ENCODE measurements at regions not wholly inside any gene's neighbourhood (a gene's known extent, or its start where the extent isn't known, plus 50 kb on each side); places are given as distances from the start of the nearest gene placed in this dataset.

DNA sequence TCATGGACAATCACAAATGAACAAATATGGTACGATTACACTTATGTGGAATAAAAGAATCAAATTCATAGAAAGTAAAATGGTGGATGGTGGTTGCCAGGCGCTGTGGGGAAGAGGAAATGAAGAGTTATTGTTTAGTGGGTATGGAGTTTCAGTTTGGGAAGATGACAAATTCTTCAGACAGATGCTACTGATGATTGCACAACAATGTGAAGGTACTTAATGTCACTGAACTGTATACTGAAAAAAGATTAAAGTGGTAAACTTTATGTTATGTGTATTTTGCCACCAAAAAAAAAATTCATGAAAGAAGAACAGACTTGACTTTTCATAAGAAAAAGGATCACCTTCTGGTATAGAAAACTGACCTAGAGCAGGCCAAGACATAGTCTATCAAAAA lies 745.6 kb upstream of the CXADR start:
- Histone ChIP-seq H3K9me3 (no peaks in the 10 kb centered on the region), H3K27ac (no peak overlapping the region), H3K27me3 (no peaks in the 10 kb centered on the region), H3K36me3 (no peaks in the 10 kb centered on the region), H3K4me3 (no peak overlapping the region), H3K4me1 (no peaks in the 10 kb centered on the region)
- 84% methylated on average over 2 of the region's 2 CpGs for WGBS
- TF ChIP-seq POLR2AphosphoS5 (IDR thresholded peaks at IDR 0.05) (no peak), POLR2A (IDR thresholded peaks at IDR 0.05) (no peak), EP300 (IDR thresholded peaks at IDR 0.05) (no peak)
- TF ChIP-seq, protein P1, sequence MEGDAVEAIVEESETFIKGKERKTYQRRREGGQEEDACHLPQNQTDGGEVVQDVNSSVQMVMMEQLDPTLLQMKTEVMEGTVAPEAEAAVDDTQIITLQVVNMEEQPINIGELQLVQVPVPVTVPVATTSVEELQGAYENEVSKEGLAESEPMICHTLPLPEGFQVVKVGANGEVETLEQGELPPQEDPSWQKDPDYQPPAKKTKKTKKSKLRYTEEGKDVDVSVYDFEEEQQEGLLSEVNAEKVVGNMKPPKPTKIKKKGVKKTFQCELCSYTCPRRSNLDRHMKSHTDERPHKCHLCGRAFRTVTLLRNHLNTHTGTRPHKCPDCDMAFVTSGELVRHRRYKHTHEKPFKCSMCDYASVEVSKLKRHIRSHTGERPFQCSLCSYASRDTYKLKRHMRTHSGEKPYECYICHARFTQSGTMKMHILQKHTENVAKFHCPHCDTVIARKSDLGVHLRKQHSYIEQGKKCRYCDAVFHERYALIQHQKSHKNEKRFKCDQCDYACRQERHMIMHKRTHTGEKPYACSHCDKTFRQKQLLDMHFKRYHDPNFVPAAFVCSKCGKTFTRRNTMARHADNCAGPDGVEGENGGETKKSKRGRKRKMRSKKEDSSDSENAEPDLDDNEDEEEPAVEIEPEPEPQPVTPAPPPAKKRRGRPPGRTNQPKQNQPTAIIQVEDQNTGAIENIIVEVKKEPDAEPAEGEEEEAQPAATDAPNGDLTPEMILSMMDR (IDR thresholded peaks at IDR 0.05) = no peak
- DNase-seq (ENCODE audit: low spot score in 2 of 2) = no peak

GRCh38 chr21:16768096-16768495 lies 744.7 kb upstream of the CXADR start:
- no peak for TF ChIP-seq EP300 (IDR thresholded peaks at IDR 0.05)
- TF ChIP-seq POLR2A (IDR thresholded peaks at IDR 0.05) = no peak
- no peak for TF ChIP-seq POLR2AphosphoS5 (IDR thresholded peaks at IDR 0.05)
- TF ChIP-seq, protein P1 (IDR thresholded peaks at IDR 0.05) = no peak
- Histone ChIP-seq H3K27ac (no peak overlapping the region), H3K36me3 (no peaks in the 10 kb centered on the region), H3K9me3 (no peaks in the 10 kb centered on the region), H3K4me1 (no peaks in the 10 kb centered on the region), H3K27me3 (no peaks in the 10 kb centered on the region), H3K4me3 (no peak overlapping the region)
- no peak for DNase-seq (ENCODE audit: low spot score in 2 of 2)
- WGBS = 85% methylated on average over 3 of the region's 3 CpGs

GRCh38 chr21:16770266-16770665 lies 742.6 kb upstream of the CXADR start:
- no peaks in the 10 kb centered on the region for H3K36me3 ChIP-seq
- H3K27me3 ChIP-seq = no peaks in the 10 kb centered on the region

DNA sequence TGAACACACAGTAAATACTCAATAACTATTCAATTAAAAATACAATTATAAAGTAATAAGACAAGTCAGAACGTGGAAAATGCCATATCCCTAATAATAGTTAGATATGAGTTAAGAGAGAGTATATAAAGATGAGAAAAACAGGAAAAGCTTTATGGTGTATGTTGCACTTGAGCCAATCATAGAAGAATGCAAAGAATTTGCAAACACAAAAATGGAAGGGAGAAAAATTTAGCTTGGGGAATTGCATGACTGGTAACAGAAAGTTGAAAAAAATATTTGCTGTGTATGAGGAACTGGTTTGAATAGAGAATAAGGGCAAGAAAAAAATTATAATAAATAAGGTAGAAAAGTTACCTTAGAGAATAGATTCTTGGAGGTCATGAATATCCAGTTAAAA lies 739.6 kb upstream of the CXADR start:
- DNase-seq (ENCODE audit: low spot score in 2 of 2) = no peak
- 48% methylated on average over 1 of the region's 1 CpG for WGBS
- no peaks in the 10 kb centered on the region for H3K27me3 ChIP-seq
- TF ChIP-seq, protein P1 (IDR thresholded peaks at IDR 0.05) = no peak
- TF ChIP-seq EP300 (IDR thresholded peaks at IDR 0.05) (no peak), POLR2AphosphoS5 (IDR thresholded peaks at IDR 0.05) (no peak), POLR2A (IDR thresholded peaks at IDR 0.05) (no peak)
- no peaks in the 10 kb centered on the region for H3K36me3 ChIP-seq
- no peaks in the 10 kb centered on the region for H3K9me3 ChIP-seq
- H3K4me1 ChIP-seq = no peaks in the 10 kb centered on the region
- H3K4me3 ChIP-seq = no peak overlapping the region
- no peak overlapping the region for H3K27ac ChIP-seq

More at GRCh38 chr21:16770266-16770665, 742.6 kb upstream of the CXADR start:
- TF ChIP-seq EP300 (IDR thresholded peaks at IDR 0.05) (no peak), POLR2AphosphoS5 (IDR thresholded peaks at IDR 0.05) (no peak), POLR2A (IDR thresholded peaks at IDR 0.05) (no peak)
- TF ChIP-seq, protein P1 (IDR thresholded peaks at IDR 0.05) = no peak
- no peak overlapping the region for H3K4me3 ChIP-seq
- no peaks in the 10 kb centered on the region for H3K9me3 ChIP-seq
- no peak overlapping the region for H3K27ac ChIP-seq
- DNase-seq (ENCODE audit: low spot score in 2 of 2) = no peak
- no peaks in the 10 kb centered on the region for H3K4me1 ChIP-seq

DNA sequence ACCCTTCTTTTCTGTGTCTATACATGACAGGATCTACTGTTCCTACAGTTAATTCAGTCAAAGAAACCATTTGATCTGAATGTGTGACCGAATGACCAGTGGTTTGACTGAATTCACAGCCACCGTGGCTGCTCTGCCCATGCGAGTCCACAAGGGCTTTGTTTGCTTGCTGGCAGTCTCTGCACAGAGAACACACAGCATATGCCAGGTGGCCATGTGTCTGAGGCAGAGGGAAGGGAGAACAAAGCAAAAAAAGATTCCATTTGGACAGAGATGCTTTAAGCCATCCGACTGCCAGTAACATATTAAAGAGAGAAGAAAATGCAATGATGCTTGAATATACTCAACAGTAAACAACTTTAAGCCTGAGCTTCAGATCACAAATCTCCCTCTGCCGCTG lies 737.8 kb upstream of the CXADR start:
- H3K36me3 ChIP-seq = no peaks in the 10 kb centered on the region
- no peak overlapping the region for H3K4me3 ChIP-seq
- TF ChIP-seq POLR2AphosphoS5 (IDR thresholded peaks at IDR 0.05) (no peak), POLR2A (IDR thresholded peaks at IDR 0.05) (no peak), EP300 (IDR thresholded peaks at IDR 0.05) (no peak)
- TF ChIP-seq, protein P1 (IDR thresholded peaks at IDR 0.05) = no peak
- no peaks in the 10 kb centered on the region for H3K4me1 ChIP-seq
- DNase-seq (ENCODE audit: low spot score in 2 of 2) = no peak
- H3K9me3 ChIP-seq = no peaks in the 10 kb centered on the region
- H3K27ac ChIP-seq = no peak overlapping the region
- no peaks in the 10 kb centered on the region for H3K27me3 ChIP-seq
- 70% methylated on average over 5 of the region's 5 CpGs for WGBS

Data from suprapubic skin (tissue), 4 donors.